VCaP (cell line): ENCODE measurements at regions not wholly inside any gene's neighbourhood (a gene's known extent, or its start where the extent isn't known, plus 50 kb on each side); places are given as distances from the start of the nearest gene placed in this dataset.

Source experiments
- H3K27ac ChIP-seq: fragments of 450-650 bp; 2 replicates; pipeline ENCODE4 v1.5.1; 2017
- TF ChIP-seq, protein P1 (sequence below): fragments of 450-650 bp; conservative IDR thresholded peaks from 2 replicates; pipeline ENCODE4 v1.5.1; 2017; ENCODE audit warnings: mild to moderate bottlenecking, moderate library complexity

DNA sequence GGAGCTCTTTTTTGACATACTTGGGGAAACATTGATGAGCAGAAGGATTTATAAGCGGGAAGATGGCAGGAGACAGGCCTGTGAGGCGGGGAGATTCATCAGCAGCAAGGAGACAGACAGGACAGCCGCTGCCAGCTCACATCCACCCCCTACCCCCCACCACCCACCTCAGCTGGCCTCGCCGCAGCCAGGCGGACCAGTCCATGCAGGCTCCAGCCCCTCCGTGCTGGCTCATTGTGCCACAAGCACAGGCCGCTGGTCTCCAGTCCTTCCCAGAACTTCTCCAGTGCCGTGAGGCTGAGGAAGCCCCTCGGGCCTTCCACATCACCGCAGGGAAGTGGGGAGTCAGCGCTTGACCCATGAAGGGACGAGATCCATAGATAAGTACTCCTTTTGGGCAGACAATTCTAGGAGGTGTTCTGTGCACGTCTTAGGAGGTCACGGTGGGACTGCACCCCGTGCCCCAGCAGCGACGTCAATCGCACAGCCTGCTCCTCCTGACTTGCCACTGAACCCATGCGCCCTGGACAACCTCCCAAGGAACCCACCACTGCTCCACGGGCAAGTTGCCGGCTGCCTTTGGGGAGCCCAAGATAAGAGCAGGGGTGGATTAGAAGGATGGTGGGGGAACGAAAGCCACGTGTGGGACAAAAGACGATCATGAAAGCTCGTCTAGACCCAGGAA is 323.6 kb downstream of the C16orf95 start:
- TF ChIP-seq, protein P1, sequence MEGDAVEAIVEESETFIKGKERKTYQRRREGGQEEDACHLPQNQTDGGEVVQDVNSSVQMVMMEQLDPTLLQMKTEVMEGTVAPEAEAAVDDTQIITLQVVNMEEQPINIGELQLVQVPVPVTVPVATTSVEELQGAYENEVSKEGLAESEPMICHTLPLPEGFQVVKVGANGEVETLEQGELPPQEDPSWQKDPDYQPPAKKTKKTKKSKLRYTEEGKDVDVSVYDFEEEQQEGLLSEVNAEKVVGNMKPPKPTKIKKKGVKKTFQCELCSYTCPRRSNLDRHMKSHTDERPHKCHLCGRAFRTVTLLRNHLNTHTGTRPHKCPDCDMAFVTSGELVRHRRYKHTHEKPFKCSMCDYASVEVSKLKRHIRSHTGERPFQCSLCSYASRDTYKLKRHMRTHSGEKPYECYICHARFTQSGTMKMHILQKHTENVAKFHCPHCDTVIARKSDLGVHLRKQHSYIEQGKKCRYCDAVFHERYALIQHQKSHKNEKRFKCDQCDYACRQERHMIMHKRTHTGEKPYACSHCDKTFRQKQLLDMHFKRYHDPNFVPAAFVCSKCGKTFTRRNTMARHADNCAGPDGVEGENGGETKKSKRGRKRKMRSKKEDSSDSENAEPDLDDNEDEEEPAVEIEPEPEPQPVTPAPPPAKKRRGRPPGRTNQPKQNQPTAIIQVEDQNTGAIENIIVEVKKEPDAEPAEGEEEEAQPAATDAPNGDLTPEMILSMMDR: no peak
- H3K27ac ChIP-seq: no peak overlapping the region

DNA sequence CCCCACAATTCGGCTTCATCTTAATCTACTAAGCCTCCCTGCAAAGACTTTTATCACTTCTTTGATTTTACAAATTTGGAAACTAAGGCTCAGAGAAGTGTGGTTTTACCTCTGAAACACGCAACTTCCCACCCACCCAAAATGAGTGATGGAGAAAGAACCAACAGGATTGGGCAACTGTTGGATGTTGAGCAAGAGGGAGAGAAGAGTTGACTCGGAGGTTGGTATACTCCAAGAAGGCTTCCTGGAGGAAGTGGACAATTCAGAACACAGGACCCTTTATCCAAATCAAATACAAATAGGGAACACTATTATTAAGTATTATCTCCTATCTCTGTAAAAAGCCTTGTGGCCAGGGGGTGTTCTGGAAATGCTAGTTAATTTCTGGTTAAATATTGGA is 323.0 kb downstream of the C16orf95 start:
- H3K27ac ChIP-seq: no peak overlapping the region
- TF ChIP-seq, protein P1: no peak

DNA sequence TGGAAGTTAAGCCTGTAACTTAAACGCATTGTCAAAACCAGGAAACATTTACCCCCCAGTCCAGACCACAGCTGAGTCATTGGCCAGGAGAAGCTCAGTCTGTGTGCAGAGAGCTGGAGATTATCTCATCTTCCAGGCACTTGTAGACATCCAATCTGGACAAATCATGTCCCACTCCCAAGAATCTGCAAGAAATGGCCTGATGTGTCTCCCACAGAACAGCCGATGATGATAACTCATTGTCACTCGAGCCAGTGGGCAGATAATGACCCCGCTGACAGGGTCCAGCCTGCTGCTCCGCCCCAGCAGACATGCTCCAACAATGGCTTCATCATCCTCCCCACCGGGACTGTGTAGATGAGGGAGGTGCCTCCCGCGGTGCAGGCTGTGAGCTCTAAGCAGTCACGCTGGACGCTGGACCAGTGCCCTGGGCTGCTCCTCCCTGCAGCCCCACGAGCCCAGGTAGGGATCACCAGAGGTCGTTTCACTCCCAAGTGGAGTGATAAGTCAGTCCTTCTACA is 322.5 kb downstream of the C16orf95 start:
- TF ChIP-seq, protein P1: no peak
- H3K27ac ChIP-seq: no peak overlapping the region

DNA sequence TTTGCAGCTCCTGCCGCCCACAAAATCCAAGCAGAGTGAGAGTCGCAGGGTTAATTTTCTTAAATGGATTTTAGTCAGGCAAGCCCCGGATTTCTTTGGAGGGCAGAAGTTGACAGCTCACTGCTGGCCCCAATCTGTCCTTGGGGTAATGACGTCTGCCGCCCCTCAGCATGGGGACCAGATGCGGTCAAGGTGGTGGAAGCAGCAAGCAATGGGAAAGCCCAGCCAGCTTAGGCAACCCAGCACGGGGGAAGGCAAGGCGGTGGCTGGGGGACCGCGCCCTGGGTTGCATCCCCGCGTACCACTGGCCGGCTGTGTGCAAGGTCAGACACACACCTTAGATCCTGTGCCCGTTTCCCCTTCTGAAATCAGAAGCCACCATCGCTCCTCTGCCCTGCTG is 321.7 kb downstream of the C16orf95 start:
- TF ChIP-seq, protein P1: no peak
- no peak overlapping the region for H3K27ac ChIP-seq

DNA sequence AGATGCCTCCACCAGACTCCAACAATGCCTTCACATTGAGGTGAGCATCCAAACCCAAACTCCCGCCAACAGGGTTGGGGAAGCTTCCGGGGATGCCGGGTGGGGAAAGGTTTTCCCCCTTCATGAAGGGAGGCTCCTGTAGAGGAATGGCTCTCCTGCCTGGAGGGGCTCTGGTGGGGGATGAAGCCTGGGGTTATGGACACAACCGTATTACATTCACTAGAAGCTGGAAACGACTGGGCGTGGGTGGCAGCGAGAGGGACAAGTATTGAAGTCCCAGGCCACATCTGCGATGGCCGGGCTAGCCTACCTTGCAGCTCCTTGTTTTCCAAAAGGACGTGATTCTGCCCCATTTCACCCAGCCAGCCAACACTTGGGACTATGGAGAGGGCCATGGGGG is 321.1 kb downstream of the C16orf95 start:
- H3K27ac ChIP-seq: no peak overlapping the region
- TF ChIP-seq, protein P1: no peak

DNA sequence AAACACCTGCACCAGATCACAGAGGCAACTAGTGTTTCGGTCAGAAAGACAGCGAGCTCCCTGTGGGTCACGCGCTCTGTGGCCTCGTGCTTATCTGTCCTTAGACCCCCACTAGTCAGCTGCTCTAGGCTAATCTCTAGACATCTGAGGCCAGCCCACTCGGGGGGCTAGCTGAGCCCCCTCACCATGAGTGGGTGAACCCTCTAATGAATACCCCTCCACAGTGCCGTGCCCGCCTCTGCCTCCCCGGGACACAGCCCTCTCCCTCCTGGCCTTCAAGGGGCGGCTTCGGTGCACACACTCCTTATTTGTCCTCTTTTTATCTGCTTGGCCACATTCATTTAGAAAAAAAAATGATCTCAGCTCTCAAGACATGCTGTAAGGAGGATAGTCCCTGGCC is 320.1 kb downstream of the C16orf95 start:
- TF ChIP-seq, protein P1: no peak
- no peak overlapping the region for H3K27ac ChIP-seq

DNA sequence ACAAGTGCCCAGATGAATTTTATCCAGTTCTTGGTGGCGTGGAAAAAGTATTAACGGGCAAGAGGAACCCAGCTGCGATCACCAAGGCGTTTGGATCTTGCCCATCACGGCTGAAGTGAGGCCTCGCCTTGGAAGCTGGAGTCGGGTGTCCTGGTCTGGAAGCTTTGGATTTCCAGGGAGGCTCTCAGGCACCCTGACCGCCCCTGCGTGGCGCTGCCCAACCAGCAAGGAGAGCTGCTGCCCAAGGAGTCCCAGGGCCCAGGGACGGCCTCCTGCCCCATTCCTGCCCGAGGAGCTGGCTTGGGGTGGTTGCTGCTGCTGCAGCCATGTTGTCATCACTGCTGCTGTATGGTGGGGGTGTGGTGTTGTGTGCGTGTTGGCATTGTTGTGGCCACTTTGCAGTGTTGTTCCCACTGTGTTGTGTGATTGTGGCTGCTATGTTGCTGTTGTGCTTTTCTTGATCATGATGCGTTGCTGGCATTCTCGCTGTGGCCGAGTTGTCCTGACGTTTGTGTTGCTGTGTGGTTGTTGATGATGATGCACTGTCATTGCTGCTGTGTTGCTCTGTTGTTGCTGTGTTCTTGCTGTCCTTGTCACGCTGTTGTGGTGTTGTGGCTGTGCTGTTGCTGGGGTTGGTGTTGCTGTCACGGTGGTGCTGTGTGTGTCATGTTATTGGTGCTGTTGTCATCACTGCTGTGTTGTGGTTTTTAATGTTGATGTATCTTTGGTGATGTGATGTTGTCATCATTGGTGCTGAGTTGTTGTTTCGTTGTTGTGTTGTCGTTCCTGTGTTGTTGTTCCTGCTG is 318.8 kb downstream of the C16orf95 start:
- TF ChIP-seq, protein P1: no peak
- H3K27ac ChIP-seq: no peak overlapping the region
